A549 (cell line): ENCODE measurements at regions not wholly inside any gene's neighbourhood (a gene's known extent, or its start where the extent isn't known, plus 50 kb on each side); places are given as distances from the start of the nearest gene placed in this dataset.

Experiments used
- CEBPB ChIP-seq, 2 experiments: fragments of >200 bp in 1 of 2; sonication (Bioruptor Twin) in 1 of 2; formaldehyde crosslinking in 1 of 2; IDR thresholded peaks; 2 replicates each; pipeline ENCODE4 v1.6.1; 2012 to 2016
- CHD4 ChIP-seq: fragments of 200-600 bp; sonication (generic); IDR thresholded peaks from 2 replicates; pipeline ENCODE4 v1.6.1; 2016; ENCODE audit warnings: antibody characterized with exemption, mild to moderate bottlenecking, borderline replicate concordance
- EHMT2 ChIP-seq: fragments of 200-600 bp; sonication (generic); IDR thresholded peaks from 2 replicates; pipeline ENCODE4 v1.6.1; 2016; ENCODE audit warnings: antibody characterized with exemption, low read depth, mild to moderate bottlenecking, moderate library complexity
- EP300 ChIP-seq, 2 experiments: fragments of >200 bp; sonication (Bioruptor Twin); formaldehyde crosslinking; IDR thresholded peaks; 2 replicates in 1 of 2; 3 replicates in 1 of 2; pipeline ENCODE4 v1.6.1; 2016 to 2017
- KDM5A ChIP-seq: fragments of 200-600 bp; sonication (generic); IDR thresholded peaks from 2 replicates; pipeline ENCODE4 v1.6.1; 2016; ENCODE audit warnings: antibody characterized with exemption, mild to moderate bottlenecking
- MAFK ChIP-seq: fragments of 450-650 bp; IDR thresholded peaks from 2 replicates; pipeline ENCODE4 v1.6.1; 2014; ENCODE audit not compliant: partially characterized antibody
- MAZ ChIP-seq: fragments of 150-350 bp; IDR thresholded peaks from 2 replicates; pipeline ENCODE4 v1.6.1; 2014; ENCODE audit warnings: antibody characterized with exemption, low read depth, low read length, borderline replicate concordance
- POLR2A ChIP-seq: IDR thresholded peaks from 2 replicates; pipeline ENCODE4 v1.6.1; 2012; ENCODE audit warnings: mild to moderate bottlenecking, low read length
- RNF2 ChIP-seq: fragments of 200-600 bp; sonication (generic); IDR thresholded peaks from 2 replicates; pipeline ENCODE4 v1.6.1; 2016; ENCODE audit warnings: low read depth, mild to moderate bottlenecking, antibody characterized with exemption, moderate library complexity, borderline replicate concordance
- TF ChIP-seq, protein P1 (sequence below): IDR thresholded peaks from 2 replicates; pipeline ENCODE4 v1.6.1; 2012
- TF ChIP-seq, protein P2 (sequence below): fragments of >200 bp; sonication (Bioruptor Twin); formaldehyde crosslinking; IDR thresholded peaks from 3 replicates; pipeline ENCODE4 v1.5.1; 2016
- TF ChIP-seq, protein P3 (sequence below): fragments of 200-600 bp; sonication (generic); IDR thresholded peaks from 2 replicates; pipeline ENCODE4 v1.6.1; 2016; ENCODE audit warnings: antibody characterized with exemption, mild to moderate bottlenecking, moderate library complexity
- TF ChIP-seq, protein P4 (sequence below): fragments of 250-450 bp; sonication (Bioruptor Pico); IDR thresholded peaks from 2 replicates; pipeline ENCODE4 v1.5.0; 2021; ENCODE audit warnings: mild to moderate bottlenecking, moderate library complexity, borderline replicate concordance

DNA sequence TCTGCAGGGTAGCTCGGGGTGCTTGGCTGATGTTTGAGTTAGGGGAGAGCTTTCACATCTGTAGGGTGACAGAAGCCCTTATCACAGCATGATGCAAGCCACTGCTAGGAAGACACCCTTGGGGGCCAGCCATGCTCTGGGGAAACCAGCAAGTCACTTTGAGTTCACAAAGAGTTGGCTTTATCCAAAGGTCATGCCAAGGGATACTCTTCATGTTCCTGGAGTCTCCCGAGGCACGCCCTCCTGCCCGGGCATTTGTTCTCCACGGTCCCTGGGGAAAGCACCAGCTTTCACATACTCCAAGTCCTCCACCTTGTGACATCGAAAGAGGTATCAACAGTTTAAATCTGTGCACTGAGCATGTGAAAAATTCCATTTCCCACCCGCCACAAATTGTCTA, 227.7 kb downstream of the VAPA start:
- TF ChIP-seq POLR2A (no peak), RNF2 (no peak), MAFK (no peak), EP300 (IDR thresholded peaks at IDR 0.05) (no peak), CEBPB (IDR thresholded peaks at IDR 0.05) (no peak), MAZ (no peak), CHD4 (no peak), EHMT2 (no peak), KDM5A (no peak)
- TF ChIP-seq, protein P1, sequence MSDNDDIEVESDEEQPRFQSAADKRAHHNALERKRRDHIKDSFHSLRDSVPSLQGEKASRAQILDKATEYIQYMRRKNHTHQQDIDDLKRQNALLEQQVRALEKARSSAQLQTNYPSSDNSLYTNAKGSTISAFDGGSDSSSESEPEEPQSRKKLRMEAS: no peak; the same call in 1 of the 2 replicates
- TF ChIP-seq, protein P2, sequence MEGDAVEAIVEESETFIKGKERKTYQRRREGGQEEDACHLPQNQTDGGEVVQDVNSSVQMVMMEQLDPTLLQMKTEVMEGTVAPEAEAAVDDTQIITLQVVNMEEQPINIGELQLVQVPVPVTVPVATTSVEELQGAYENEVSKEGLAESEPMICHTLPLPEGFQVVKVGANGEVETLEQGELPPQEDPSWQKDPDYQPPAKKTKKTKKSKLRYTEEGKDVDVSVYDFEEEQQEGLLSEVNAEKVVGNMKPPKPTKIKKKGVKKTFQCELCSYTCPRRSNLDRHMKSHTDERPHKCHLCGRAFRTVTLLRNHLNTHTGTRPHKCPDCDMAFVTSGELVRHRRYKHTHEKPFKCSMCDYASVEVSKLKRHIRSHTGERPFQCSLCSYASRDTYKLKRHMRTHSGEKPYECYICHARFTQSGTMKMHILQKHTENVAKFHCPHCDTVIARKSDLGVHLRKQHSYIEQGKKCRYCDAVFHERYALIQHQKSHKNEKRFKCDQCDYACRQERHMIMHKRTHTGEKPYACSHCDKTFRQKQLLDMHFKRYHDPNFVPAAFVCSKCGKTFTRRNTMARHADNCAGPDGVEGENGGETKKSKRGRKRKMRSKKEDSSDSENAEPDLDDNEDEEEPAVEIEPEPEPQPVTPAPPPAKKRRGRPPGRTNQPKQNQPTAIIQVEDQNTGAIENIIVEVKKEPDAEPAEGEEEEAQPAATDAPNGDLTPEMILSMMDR: no peak
- TF ChIP-seq, protein P3, sequence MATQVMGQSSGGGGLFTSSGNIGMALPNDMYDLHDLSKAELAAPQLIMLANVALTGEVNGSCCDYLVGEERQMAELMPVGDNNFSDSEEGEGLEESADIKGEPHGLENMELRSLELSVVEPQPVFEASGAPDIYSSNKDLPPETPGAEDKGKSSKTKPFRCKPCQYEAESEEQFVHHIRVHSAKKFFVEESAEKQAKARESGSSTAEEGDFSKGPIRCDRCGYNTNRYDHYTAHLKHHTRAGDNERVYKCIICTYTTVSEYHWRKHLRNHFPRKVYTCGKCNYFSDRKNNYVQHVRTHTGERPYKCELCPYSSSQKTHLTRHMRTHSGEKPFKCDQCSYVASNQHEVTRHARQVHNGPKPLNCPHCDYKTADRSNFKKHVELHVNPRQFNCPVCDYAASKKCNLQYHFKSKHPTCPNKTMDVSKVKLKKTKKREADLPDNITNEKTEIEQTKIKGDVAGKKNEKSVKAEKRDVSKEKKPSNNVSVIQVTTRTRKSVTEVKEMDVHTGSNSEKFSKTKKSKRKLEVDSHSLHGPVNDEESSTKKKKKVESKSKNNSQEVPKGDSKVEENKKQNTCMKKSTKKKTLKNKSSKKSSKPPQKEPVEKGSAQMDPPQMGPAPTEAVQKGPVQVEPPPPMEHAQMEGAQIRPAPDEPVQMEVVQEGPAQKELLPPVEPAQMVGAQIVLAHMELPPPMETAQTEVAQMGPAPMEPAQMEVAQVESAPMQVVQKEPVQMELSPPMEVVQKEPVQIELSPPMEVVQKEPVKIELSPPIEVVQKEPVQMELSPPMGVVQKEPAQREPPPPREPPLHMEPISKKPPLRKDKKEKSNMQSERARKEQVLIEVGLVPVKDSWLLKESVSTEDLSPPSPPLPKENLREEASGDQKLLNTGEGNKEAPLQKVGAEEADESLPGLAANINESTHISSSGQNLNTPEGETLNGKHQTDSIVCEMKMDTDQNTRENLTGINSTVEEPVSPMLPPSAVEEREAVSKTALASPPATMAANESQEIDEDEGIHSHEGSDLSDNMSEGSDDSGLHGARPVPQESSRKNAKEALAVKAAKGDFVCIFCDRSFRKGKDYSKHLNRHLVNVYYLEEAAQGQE: no peak
- TF ChIP-seq, protein P4, sequence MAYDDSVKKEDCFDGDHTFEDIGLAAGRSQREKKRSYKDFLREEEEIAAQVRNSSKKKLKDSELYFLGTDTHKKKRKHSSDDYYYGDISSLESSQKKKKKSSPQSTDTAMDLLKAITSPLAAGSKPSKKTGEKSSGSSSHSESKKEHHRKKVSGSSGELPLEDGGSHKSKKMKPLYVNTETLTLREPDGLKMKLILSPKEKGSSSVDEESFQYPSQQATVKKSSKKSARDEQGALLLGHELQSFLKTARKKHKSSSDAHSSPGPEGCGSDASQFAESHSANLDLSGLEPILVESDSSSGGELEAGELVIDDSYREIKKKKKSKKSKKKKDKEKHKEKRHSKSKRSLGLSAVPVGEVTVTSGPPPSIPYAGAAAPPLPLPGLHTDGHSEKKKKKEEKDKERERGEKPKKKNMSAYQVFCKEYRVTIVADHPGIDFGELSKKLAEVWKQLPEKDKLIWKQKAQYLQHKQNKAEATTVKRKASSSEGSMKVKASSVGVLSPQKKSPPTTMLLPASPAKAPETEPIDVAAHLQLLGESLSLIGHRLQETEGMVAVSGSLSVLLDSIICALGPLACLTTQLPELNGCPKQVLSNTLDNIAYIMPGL: no peak
